ENCODE measurements at regions not wholly inside any gene's neighbourhood (a gene's known extent, or its start where the extent isn't known, plus 50 kb on each side); places are given as distances from the start of the nearest gene placed in this dataset.

- POLR2A ChIA-PET: no interaction called here
Measured at GRCh38 chr20:23203951-23204730, 118.0 kb upstream of the CD93 start.

GRCh38 chr20:23203310-23203709, 117.2 kb upstream of the CD93 start:
- intact Hi-C loops (cut with micrococcal nuclease): no loop called here
- Mint-ChIP-seq H3K4me3 (no peak overlapping the region), H3K4me1 (ENCODE audit: low read depth) (no peaks in the 10 kb centered on the region), H3K9me3 (no peaks in the 10 kb centered on the region), H3K27ac (no peak overlapping the region), H3K27me3 (peaks cover 11% of the 10 kb centered on the region), H3K36me3 (ENCODE audit: low read depth) (no peaks in the 10 kb centered on the region)
- CTCF ChIA-PET: no interaction called here
- POLR2A ChIA-PET: no interaction called here
- no peak for TF ChIP-seq CTCF (IDR thresholded peaks at IDR 0.05)
- DNase-seq (no peak), ATAC-seq (no peak)

More at GRCh38 chr20:23203951-23204730, 118.0 kb upstream of the CD93 start:
- H3K27me3 Mint-ChIP-seq: peaks cover 10% of the 10 kb centered on the region
- CTCF ChIA-PET: no interaction called here
- H3K4me3 Mint-ChIP-seq: no peak overlapping the region
- intact Hi-C loops (cut with micrococcal nuclease): no loop called here
- ATAC-seq (no peak), DNase-seq (no peak)
- H3K4me1 Mint-ChIP-seq (ENCODE audit: low read depth): no peaks in the 10 kb centered on the region
- H3K9me3 Mint-ChIP-seq: no peaks in the 10 kb centered on the region
- H3K27ac Mint-ChIP-seq: no peak overlapping the region
- TF ChIP-seq CTCF (IDR thresholded peaks at IDR 0.05): no peak
- no peaks in the 10 kb centered on the region for H3K36me3 Mint-ChIP-seq (ENCODE audit: low read depth)

DNA sequence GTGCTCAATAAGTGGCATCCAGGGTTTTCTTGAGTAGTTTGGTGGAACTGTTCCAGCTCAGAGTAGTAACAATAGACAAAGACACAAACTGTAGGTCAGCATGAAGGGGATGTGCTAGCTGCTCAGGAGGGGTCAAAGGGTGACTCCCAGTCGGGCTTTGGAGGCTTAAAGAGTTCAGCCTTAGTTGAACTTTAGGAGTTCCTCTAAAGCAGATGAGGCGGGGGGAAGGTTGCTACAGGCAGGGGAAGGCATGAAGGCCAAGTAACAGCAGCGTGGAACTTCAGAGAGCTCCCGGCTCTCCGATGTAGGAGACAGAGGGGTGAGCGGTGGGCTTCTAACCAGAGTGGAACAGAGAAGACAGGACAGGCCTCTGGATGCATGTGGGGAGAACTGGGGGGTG, 115.5 kb upstream of the CD93 start:
- Mint-ChIP-seq H3K36me3 (ENCODE audit: low read depth) (no peaks in the 10 kb centered on the region), H3K27me3 (peaks cover 16% of the 10 kb centered on the region), H3K27ac (no peak overlapping the region), H3K4me1 (ENCODE audit: low read depth) (no peaks in the 10 kb centered on the region), H3K4me3 (no peak overlapping the region), H3K9me3 (no peaks in the 10 kb centered on the region)
- CTCF ChIA-PET: no interaction called here
- DNase-seq (no peak), ATAC-seq (no peak)
- intact Hi-C loops (cut with micrococcal nuclease): no loop called here
- no peak for TF ChIP-seq CTCF (IDR thresholded peaks at IDR 0.05)
- POLR2A ChIA-PET: no interaction called here

DNA sequence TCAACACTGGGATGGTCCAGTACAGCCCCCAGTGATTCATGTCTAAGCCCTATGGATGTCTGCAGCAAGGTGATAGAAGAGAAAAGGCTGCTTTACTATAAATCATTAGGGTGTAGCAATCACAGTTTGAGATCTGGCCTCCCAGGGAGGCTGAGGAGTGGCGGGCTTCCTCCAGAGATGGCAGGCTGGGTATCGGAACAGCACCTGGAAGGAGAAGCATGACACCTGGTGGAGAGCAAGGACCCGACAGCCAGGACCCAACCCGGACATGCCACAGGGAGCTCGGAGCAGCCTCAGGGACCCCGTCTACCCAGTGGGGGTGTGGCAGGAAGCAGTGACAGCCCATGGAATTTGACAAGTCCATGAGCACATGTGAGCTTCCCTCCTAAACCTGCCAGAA, 114.8 kb upstream of the CD93 start:
- Mint-ChIP-seq H3K36me3 (ENCODE audit: low read depth) (no peaks in the 10 kb centered on the region), H3K4me3 (no peak overlapping the region), H3K4me1 (ENCODE audit: low read depth) (no peaks in the 10 kb centered on the region), H3K27ac (no peak overlapping the region), H3K9me3 (no peaks in the 10 kb centered on the region), H3K27me3 (peaks cover 16% of the 10 kb centered on the region)
- TF ChIP-seq CTCF (IDR thresholded peaks at IDR 0.05): no peak
- CTCF ChIA-PET: no interaction called here
- POLR2A ChIA-PET: no interaction called here
- intact Hi-C loops (cut with micrococcal nuclease): no loop called here
- ATAC-seq (no peak), DNase-seq (peak; percentile 6)

DNA sequence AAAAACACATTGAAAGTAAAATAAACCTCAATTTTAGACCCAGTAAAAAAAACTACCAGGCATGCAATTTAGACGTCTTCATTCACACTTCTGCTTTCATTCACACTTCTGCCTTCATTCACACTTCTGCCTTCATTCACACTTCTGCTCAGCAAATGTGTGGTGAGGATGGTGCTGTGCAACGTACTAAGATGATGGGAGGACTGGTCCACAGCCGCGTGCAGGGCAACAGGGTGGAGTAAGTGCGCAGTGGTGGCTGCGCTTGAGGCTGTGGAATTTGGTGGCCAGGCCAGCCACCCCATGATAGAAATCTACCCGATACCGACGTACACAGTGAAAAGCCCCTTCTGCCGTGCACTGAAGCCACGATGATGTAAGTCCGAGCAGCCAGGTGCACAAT, 114.3 kb upstream of the CD93 start:
- no peak for DNase-seq
- POLR2A ChIA-PET: no interaction called here
- Mint-ChIP-seq H3K4me3 (no peak overlapping the region), H3K36me3 (ENCODE audit: low read depth) (no peaks in the 10 kb centered on the region), H3K4me1 (ENCODE audit: low read depth) (no peaks in the 10 kb centered on the region), H3K9me3 (no peaks in the 10 kb centered on the region), H3K27me3 (peaks cover 16% of the 10 kb centered on the region), H3K27ac (no peak overlapping the region)
- TF ChIP-seq CTCF (IDR thresholded peaks at IDR 0.05): no peak
- ATAC-seq: no peak
- intact Hi-C loops (cut with micrococcal nuclease): no loop called here
- CTCF ChIA-PET: no interaction called here

Measured in activated CD8-positive, alpha-beta T cell treated with anti-CD3 and anti-CD28 coated beads for 36 hours (primary cell).